ENCODE measurements at regions not wholly inside any gene's neighbourhood (a gene's known extent, or its start where the extent isn't known, plus 50 kb on each side); places are given as distances from the start of the nearest gene placed in this dataset.

GRCh38 chr5:106966686-106967315, 703.9 kb downstream of the EFNA5 start:
- no peak for DNase-seq

- DNase-seq = no peak
These were observed 706.6 kb downstream of the EFNA5 start for GRCh38 chr5:106964132-106964531.

DNA sequence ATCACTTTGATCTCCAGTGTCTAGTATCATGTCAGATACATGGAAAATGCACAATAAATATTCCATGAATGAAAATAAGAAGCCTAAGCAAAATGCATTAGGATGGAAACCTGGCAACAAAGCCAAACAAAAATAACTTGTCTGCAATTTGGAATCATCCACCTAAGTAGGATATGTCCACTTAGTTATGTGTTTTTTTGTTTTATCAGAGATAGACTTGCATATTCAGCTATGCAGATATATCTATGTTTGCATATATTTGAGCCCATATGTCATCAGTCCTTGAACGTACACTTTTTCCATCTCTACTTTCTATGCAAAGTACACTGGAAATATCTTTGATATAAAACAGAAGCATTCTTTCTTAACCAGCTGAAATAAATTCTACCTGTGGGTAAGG, 707.1 kb downstream of the EFNA5 start:
- no peak for DNase-seq

DNA sequence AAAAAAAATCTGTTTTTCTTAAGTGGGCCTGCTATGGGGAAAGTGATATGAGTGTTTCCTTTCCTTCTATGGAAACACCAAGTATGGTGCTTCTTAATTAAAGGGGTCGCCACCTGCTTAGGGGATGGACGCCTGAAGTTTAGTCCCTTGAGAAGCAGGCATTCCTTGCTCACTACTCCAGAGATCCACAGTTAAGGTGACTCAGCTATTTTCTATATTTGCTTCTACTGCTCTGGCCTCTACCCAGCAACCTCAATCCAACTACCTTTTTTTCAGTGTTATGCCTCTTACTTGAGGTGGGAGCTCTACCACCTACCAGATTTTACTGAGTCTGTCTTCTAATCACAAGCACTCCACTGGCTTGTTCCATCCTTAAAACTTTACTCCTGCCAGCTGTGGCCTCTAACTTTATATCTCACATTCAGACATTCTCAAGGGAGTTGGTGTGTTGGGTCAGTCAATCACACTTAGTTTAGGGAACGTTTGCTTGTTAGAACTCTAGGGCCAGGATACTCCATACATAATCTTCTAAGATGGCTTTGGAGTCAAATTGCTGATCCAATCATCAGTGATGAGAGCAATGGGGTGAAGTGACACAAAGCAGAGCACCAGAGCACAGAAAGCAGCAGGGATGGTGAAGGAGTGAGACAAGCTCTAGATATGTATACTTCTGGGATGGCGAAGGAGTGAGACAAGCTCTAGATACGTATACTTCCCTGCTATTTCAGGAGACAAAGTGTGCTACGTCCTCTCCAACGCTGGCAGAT, 708.1 kb downstream of the EFNA5 start:
- DNase-seq = no peak

DNA sequence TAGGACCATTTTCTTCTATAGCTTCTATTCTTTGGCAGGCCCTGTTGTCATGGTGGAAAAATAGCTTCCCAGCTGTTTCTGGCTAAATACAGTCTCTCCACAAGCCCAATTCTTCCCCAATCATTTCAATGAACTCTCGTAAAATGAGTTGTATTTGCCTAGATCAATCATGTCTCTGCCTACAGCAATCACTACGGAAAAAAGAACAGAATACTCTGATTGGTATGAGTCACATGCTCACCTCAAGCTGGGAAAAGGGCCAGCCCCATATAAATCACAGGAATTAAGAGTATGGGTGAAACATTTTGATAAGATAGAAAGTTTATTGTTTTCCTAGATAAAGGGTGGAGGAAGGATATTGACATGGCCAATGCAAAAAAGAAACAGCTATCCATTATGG, 711.4 kb downstream of the EFNA5 start:
- DNase-seq = no peak

GRCh38 chr5:106957336-106957735, 713.4 kb downstream of the EFNA5 start:
- DNase-seq = no peak

DNA sequence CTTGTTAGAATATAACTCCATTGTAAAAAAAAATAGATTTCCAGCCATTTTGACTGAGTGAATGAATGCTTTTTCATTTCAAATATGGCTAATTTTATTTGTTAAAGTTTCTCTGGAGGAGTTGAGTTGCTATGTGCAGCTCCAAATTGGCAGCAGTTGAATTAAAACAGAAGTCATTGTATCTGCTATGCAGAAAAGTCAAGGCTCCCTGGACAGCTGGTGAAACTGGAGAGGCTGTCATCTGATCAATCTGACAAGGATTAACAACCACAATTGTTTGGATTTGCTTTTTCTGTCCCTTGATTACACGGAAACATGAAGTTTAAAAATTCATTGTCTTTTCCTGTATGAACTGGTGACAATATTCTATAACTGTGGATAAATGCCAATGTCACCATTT, 713.9 kb downstream of the EFNA5 start:
- DNase-seq = no peak

DNA sequence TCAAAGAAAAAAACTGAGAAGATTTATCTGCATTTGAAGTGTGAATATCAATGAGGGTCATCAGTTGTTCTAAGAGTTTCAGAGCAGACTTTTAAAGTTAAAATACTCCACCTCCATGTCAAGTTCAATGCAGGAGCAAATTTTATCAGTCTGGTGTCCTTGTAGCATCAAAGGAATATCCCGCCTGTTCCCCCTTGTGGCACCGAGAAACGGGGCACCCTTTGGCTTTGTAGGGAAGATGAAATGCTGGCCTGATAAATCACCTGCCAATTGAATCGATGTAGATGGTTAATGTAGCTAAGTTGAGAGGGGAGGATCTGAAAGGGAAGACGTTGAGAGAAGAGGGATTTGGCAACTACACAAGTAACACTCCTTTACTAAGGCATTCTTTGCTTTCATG, 714.5 kb downstream of the EFNA5 start:
- DNase-seq = no peak

- DNase-seq = no peak
These were observed 729.8 kb downstream of the EFNA5 start for GRCh38 chr5:106940986-106941385.

DNA sequence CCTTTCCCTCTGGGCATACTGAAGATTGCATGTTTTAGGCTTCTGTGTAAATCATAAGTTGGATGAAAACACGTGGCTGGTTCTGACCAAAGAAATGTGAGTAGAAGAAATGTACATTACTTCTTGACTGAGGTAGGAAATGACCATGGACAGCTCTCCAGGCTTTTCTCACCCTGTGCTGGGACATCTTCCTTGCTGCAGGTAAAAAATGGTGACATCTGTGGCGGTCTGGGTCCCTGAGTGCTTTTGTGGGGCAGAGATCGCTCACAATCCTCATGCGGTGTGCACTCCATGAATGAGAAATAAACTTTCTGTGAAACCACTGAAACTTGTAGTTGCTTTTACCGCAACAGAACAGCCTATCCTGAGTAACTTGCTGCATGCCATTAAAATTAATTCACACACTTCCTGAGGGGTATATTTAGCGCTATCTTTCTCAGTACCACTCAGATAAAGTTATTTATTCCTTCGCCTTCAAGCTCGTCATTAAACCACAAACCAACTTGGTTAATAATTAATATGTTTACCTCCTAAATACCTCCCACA, 730.4 kb downstream of the EFNA5 start:
- no peak for DNase-seq

GRCh38 chr5:106923409-106923808, 747.3 kb downstream of the EFNA5 start:
- no peak for DNase-seq

GRCh38 chr5:106921567-106921966, 749.2 kb downstream of the EFNA5 start:
- no peak for DNase-seq

DNA sequence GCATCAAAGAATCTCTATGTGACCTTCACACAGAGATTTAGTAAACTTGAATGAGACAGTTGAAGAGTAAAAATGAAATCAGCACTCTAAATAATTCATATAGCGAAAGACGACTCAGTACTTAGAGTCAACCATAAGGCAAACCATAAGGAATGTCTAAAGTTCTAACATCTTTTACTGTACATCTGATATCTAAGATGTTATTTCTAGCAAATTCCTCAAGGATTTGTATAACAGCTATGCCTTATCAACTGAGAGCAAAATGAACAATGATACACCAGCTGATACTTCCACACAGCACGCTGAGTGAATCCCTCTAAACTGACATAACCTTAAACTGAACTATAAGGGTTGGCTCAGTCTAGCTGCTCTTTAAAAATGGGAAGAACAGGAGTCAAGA, 760.3 kb downstream of the EFNA5 start:
- no peak for DNase-seq

- DNase-seq = no peak
These were observed 761.0 kb downstream of the EFNA5 start for GRCh38 chr5:106909716-106910115.

DNA sequence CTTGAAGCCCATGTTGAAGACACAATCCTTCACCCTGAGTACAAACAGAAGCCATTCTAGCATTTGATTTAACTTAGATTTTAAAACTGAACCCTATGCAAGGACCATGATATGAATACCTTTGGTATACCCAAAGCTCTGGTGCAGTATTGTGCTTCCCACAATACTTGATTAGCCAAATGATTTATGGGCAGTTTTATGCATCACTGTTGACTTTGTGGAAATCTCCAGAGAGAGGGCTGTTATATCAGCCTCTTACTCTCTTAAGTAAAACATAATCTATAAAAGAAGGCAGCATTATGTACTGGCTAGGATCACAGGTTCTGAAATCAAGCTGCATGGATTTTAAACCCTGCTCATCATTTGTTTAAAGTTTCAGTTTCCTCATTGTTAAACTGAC, 762.8 kb downstream of the EFNA5 start:
- no peak for DNase-seq

DNA sequence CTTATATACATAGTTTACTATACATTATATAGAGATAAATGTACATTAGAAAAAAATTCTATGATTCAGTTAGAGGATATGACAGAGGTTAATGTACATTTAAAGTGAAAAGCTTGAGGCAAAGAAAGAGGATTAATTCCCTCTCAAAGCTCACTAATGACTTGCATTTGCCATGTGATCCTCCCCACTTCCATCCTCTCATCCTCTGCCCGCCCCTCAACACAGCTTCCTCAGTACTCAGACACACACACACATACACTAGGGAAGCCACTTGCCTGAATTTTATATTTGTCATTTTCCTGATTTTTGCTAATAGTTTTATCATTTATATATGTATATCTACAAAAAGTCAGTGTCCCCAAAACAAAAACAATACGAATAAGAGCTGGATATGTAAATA, 764.5 kb downstream of the EFNA5 start:
- DNase-seq = no peak

DNA sequence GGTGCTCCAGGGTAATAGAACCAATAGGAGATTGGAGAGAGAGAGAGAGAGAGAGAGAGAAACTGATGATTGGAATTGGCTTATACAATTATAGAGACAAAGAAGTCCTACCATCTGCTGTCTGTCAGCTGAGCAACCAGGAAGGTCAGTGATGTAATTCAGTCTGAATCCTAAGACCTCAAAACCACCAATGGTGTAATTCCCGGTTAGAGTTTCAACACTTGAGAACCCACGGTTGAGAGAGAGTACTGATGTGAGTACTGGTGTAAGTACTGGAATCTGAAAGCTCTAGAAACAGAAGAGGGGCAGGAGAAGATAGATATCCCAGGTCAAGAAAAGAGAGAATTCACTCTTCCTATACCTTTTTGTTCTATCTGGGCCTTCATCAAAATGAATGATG, 775.8 kb downstream of the EFNA5 start:
- DNase-seq = no peak

- DNase-seq = no peak
These were observed 788.7 kb downstream of the EFNA5 start for GRCh38 chr5:106882035-106882434.

- DNase-seq = no peak
These were observed 790.1 kb downstream of the EFNA5 start for GRCh38 chr5:106880656-106881055.

DNA sequence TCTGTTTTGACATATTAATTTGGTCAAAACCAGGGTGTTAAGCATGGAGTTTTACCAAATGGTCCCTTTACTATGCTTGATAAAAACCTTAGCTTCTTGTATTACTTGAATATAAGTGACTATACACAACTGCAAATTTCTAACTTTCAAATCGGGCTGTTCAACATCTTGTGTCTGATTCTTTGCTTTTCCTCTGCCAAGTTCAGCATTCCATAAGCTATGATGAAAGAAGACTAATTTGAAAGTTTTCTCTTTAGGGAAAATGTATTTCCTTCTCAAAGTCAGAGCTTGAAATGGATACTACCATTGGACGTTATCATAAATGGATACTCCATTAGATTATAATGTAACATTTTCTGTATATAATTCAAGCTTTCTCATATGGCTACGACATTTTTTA, 792.9 kb downstream of the EFNA5 start:
- no peak for DNase-seq

DNA sequence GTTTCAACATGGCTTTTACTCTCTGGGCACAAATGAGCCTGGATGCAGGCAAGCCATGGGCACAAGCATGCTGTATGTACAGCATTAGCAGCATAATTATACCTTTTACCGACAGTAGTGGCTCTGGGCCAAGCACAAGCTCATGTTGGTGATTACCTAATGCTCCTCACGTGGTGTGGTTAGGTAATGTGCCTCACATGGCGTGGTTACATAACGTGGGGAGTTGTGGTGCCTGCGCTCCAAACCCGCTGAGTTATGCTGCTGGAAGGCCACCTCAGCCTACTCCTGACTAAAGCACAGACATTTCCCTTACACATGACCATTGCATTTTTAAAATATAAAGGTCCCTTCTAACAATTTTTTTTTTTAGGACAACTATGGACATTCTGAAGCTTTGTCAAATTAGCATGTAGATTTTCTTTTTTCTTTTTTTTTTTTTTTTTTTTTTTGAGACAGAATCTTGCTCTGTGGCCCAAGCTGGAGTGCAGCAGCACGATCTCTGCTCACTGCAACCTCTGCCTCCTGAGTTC, 794.0 kb downstream of the EFNA5 start:
- no peak for DNase-seq

- no peak for DNase-seq
These were observed 794.5 kb downstream of the EFNA5 start for GRCh38 chr5:106876298-106876622.

DNA sequence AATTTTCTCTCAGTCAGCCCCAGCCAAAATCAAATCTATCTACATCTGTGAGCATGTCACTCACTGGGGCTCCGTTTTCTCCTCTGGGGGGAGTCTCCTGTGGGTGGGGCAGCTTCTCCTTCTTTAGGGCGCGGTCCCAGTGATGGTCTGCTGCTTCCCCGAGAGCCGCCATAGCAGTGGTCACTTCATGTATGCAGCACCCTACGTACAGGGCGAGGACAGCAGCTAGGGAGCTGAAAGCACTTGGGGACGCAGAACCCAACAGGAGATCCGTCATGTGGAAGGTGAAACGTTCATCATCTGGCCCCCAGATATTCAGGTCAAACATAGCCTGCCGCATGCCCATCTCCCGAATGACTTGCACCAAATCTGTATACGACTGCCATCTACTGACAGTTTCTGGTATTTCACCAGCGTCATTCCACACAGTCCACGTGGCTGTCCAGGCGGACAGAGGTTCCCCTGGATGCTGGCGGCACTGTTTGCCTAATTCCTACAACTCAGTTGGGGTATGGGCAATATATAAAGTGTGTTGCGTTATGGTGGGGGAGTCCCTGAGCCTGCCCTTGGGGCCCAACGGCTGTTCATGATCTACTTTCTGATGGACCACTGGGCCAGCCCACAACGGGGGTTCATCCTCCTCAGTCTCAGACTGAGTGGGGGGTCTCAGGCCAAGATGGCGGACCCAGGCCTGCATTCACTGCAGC, 795.0 kb downstream of the EFNA5 start:
- no peak for DNase-seq

DNA sequence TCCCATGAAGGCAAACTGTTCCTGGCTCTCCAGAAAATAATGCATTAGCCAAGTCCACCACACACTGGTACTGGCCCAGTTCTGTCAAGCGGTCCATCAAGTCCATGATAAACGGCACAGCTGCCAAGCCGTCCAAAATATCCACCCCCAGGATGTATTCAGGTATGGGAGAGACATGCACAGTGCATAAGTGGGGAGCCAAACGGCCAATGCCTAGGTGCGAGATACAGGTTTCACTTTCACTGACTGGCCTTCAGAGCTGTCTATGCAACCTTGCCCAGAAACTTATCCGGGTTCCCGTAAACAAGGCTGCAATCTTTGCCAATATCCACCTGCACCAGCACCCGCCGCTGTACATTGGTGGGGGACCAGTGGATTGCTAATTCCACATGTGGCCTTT, 795.8 kb downstream of the EFNA5 start:
- DNase-seq = no peak

All from CD4-positive, alpha-beta T cell treated with Interleukin-4 for 4 hours (primary cell).